MM.1S (cell line): ENCODE measurements at regions not wholly inside any gene's neighbourhood (a gene's known extent, or its start where the extent isn't known, plus 50 kb on each side); places are given as distances from the start of the nearest gene placed in this dataset.
"Not testable (repeated sequence)": the region's sequence is repeated elsewhere in the genome, so short reads cannot be mapped to it uniquely, and the experiment has no call there.

Experiments
- DNase-seq: peaks from one replicate; pipeline ENCODE4 v3.0.0-alpha.2; 2015
- H2AFZ ChIP-seq: fragments of 300-600 bp; sonication (generic); 2 replicates; pipeline ENCODE4 v1.6.0; 2016; ENCODE audit warnings: antibody characterized with exemption, low read length
- H3F3A ChIP-seq: fragments of 300-600 bp; sonication (generic); 2 replicates; pipeline ENCODE4 v1.6.1; 2016; ENCODE audit warnings: mild to moderate bottlenecking, antibody characterized with exemption, low read length, moderate library complexity, mixed read lengths; ENCODE audit not compliant: insufficient read depth
- H3K27ac ChIP-seq: fragments of 300-600 bp; sonication (generic); 2 replicates; pipeline ENCODE4 v1.5.1; 2016; ENCODE audit warnings: mild to moderate bottlenecking, low read length
- H3K27me3 ChIP-seq: fragments of 300-600 bp; sonication (generic); replicated peaks from 2 replicates; pipeline ENCODE4 v1.6.0; 2016; ENCODE audit warnings: low read length; ENCODE audit not compliant: insufficient read depth
- H3K36me3 ChIP-seq: fragments of 300-600 bp; sonication (generic); replicated peaks from 2 replicates; pipeline ENCODE4 v1.6.1; 2016; ENCODE audit warnings: mild to moderate bottlenecking, low read length, mixed read lengths; ENCODE audit not compliant: insufficient read depth
- H3K4me1 ChIP-seq: fragments of 300-600 bp; sonication (generic); 2 replicates; pipeline ENCODE4 v1.6.1; 2016; ENCODE audit warnings: low read length, mixed read lengths
- H3K4me2 ChIP-seq: fragments of 300-600 bp; sonication (generic); 2 replicates; pipeline ENCODE4 v1.6.0; 2016; ENCODE audit warnings: low read depth, low read length
- H3K4me3 ChIP-seq: fragments of 300-600 bp; sonication (generic); 2 replicates; pipeline ENCODE4 v1.5.1; 2016; ENCODE audit warnings: low read length, mixed read lengths
- H3K79me2 ChIP-seq: fragments of 300-600 bp; sonication (generic); 2 replicates; pipeline ENCODE4 v1.6.1; 2016; ENCODE audit warnings: mixed run types, low read length, mixed read lengths
- H3K9ac ChIP-seq: fragments of 300-600 bp; sonication (generic); 2 replicates; pipeline ENCODE4 v1.6.1; 2016; ENCODE audit warnings: low read length, mixed read lengths
- H3K9me2 ChIP-seq: fragments of 300-600 bp; sonication (generic); replicated peaks from 2 replicates; pipeline ENCODE4 v1.6.1; 2016; ENCODE audit warnings: mild to moderate bottlenecking, low read length, mixed read lengths; ENCODE audit not compliant: insufficient read depth
- H3K9me3 ChIP-seq: fragments of 300-600 bp; sonication (generic); replicated peaks from 2 replicates; pipeline ENCODE4 v1.6.1; 2016; ENCODE audit warnings: mild to moderate bottlenecking, low read length, mixed read lengths; ENCODE audit not compliant: insufficient read depth
- H4K20me1 ChIP-seq: fragments of 300-600 bp; sonication (generic); 2 replicates; pipeline ENCODE4 v1.6.1; 2016; ENCODE audit warnings: mild to moderate bottlenecking, low read length, moderate library complexity, mixed read lengths; ENCODE audit not compliant: insufficient read depth
- EZH2 ChIP-seq: fragments of 300-600 bp; sonication (generic); optimal IDR thresholded peaks from 2 replicates; pipeline ENCODE3; 2017; ENCODE audit warnings: low read depth, mild to moderate bottlenecking, antibody characterized with exemption, low read length, mixed read lengths
- EZH2phosphoT487 ChIP-seq: fragments of 300-600 bp; sonication (generic); IDR thresholded peaks from 2 replicates; pipeline ENCODE4 v1.6.1; 2018; ENCODE audit warnings: antibody characterized with exemption, low read length
- TF ChIP-seq, protein P1 (sequence below): fragments of 300-600 bp; sonication (generic); IDR thresholded peaks from 2 replicates; pipeline ENCODE4 v1.5.1; 2016; ENCODE audit warnings: antibody characterized with exemption, low read length, mixed read lengths

DNA sequence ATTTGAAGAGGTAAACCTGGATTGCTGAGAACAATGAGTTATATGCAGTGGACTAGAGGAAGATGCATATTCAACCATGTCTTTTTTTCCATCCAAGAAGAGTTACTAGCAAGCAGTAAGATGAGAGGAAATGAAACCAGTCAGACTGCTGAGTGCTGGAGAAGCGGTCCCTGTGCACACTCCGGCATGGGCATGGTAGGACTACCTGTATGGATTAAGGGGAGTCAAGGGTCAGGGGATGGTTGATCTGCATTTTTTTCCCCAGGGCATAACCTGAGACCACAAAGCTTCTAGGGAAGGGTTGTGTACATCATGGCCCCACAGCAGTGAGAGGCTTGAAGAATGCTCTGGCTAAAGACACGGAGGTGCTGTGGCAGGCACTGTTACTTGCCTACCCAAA is 76.6 kb upstream of the ZNF169 start:
- no peak for DNase-seq
- no peaks in the 10 kb centered on the region for H4K20me1 ChIP-seq
- no peak overlapping the region for H3K27ac ChIP-seq
- H3K4me1 ChIP-seq = no peaks in the 10 kb centered on the region
- TF ChIP-seq EZH2 (no peak), EZH2phosphoT487 (no peak)
- TF ChIP-seq, protein P1, sequence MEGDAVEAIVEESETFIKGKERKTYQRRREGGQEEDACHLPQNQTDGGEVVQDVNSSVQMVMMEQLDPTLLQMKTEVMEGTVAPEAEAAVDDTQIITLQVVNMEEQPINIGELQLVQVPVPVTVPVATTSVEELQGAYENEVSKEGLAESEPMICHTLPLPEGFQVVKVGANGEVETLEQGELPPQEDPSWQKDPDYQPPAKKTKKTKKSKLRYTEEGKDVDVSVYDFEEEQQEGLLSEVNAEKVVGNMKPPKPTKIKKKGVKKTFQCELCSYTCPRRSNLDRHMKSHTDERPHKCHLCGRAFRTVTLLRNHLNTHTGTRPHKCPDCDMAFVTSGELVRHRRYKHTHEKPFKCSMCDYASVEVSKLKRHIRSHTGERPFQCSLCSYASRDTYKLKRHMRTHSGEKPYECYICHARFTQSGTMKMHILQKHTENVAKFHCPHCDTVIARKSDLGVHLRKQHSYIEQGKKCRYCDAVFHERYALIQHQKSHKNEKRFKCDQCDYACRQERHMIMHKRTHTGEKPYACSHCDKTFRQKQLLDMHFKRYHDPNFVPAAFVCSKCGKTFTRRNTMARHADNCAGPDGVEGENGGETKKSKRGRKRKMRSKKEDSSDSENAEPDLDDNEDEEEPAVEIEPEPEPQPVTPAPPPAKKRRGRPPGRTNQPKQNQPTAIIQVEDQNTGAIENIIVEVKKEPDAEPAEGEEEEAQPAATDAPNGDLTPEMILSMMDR = no peak
- H3K4me2 ChIP-seq = no peak overlapping the region
- H3K79me2 ChIP-seq = peaks cover 4% of the 10 kb centered on the region
- no peaks in the 10 kb centered on the region; the same call in 1 of the 2 replicates for H3K36me3 ChIP-seq
- H3F3A ChIP-seq = peaks cover 22% of the 10 kb centered on the region
- H3K4me3 ChIP-seq = no peak overlapping the region
- no peak overlapping the region for H2AFZ ChIP-seq
- H3K9me3 ChIP-seq = no peaks in the 10 kb centered on the region
- H3K27me3 ChIP-seq = no peaks in the 10 kb centered on the region
- H3K9ac ChIP-seq = no peak overlapping the region
- H3K9me2 ChIP-seq = no peaks in the 10 kb centered on the region

DNA sequence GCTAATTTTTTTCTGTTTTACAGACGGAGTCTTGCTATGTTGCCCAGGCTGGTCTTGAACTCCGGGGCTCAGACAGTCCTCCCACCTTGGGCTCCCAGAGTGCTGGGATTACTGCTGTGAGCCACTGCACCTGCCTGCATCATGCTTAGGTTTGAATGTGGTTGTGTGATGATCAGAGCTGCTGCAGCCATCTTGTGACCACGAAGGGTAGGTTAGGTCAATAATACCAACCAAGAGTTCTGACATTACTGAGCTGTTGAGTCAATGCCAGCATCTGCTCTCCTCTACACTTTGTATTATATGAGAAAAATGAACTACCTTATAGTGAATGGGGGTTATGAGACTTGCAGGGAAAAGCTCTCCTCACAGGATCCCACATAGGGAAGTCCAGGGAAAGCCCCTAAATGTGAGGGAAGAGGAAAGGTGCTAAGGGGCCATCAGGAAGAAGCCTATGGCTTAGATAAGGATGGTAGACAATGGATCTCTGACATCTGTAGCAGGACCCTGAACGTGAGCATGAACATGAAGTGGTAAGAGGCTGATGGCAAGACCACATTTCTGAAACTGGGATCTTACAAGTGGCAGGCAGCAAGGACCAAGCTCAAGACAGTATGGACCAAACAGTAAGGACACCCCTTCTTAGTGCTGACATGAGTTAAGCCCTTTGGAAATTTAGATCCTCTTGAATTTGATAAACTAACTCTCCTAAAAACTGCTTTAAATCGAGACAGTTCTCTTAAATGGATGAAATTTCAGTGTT is 75.7 kb upstream of the ZNF169 start:
- Histone ChIP-seq H3K79me2 (no peaks in the 10 kb centered on the region; the same call in 1 of the 2 replicates), H3K4me2 (no peak overlapping the region), H3F3A (peaks cover 17% of the 10 kb centered on the region), H3K27me3 (no peaks in the 10 kb centered on the region), H3K36me3 (no peaks in the 10 kb centered on the region; the same call in 1 of the 2 replicates), H2AFZ (no peak overlapping the region), H3K4me3 (no peak overlapping the region), H4K20me1 (no peaks in the 10 kb centered on the region), H3K4me1 (no peaks in the 10 kb centered on the region), H3K9me2 (no peaks in the 10 kb centered on the region), H3K9me3 (no peaks in the 10 kb centered on the region), H3K9ac (no peak overlapping the region), H3K27ac (no peak overlapping the region)
- DNase-seq = no peak
- TF ChIP-seq EZH2 (no peak), EZH2phosphoT487 (no peak)
- TF ChIP-seq, protein P1 = no peak

DNA sequence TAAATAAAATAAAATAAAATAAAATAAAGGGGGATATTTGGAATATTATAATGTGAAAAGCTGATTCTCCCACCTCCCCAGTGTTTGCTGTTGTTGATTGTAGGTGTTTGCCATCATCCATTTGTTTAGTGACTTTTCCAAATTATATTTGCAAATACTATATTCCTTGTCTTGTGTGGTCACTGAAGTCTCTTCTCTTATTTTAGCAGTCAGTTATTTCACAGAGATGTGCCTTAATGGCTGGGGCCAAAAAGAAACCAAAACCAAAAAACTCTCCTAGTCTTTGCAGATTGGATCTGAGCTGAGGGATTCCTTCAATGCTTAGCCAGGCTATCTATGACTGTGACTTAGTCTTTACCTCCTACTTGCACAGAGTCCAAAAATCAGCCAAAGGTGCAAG is 70.9 kb upstream of the ZNF169 start:
- no peak for TF ChIP-seq EZH2
- TF ChIP-seq, protein P1 = no peak
- no peak for TF ChIP-seq EZH2phosphoT487
- Histone ChIP-seq H3K79me2 (no peaks in the 10 kb centered on the region), H3K9me2 (no peaks in the 10 kb centered on the region), H3K9ac (no peak overlapping the region), H3K4me2 (no peak overlapping the region), H3K4me3 (no peak overlapping the region), H4K20me1 (no peaks in the 10 kb centered on the region), H3K27ac (no peak overlapping the region), H3K4me1 (no peaks in the 10 kb centered on the region), H3K27me3 (no peaks in the 10 kb centered on the region), H2AFZ (no peak overlapping the region), H3K9me3 (no peaks in the 10 kb centered on the region), H3K36me3 (no peaks in the 10 kb centered on the region), H3F3A (peaks cover 4% of the 10 kb centered on the region; the same call in 1 of the 2 replicates)
- no peak for DNase-seq

DNA sequence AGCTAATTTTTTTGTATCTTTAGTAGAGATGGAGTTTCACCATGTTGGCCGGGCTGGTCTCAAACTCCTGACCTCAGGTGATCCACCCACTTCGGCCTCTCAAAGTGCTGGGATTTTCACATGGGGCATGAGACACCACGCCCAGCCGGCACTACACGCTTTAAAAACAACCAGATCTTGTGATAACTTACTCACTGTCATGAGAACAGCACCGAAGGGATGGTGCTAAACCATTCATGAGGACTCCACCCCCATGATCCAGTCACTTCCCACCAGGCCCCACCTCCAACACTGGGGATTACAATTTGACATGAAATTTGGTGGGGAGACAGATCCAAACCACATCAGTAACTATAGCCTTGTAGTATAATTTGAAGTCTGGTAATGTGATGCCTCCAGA is 67.4 kb upstream of the ZNF169 start:
- not testable (repeated sequence) for H3K9me3 ChIP-seq, H3K27me3 ChIP-seq, H3K4me3 ChIP-seq, H3K9me2 ChIP-seq, H2AFZ ChIP-seq, H4K20me1 ChIP-seq, H3K36me3 ChIP-seq, H3K9ac ChIP-seq, H3K27ac ChIP-seq, H3K79me2 ChIP-seq, H3F3A ChIP-seq, H3K4me2 ChIP-seq, DNase-seq, H3K4me1 ChIP-seq
